GM19467 (cell line): ENCODE measurements at regions not wholly inside any gene's neighbourhood (a gene's known extent, or its start where the extent isn't known, plus 50 kb on each side); places are given as distances from the start of the nearest gene placed in this dataset.
"Not testable (repeated sequence)": the region's sequence is repeated elsewhere in the genome, so short reads cannot be mapped to it uniquely, and the experiment has no call there.

ENCODE experiments used
- ATAC-seq: cut with Tn5 transposase; IDR thresholded peaks from one replicate; pipeline ENCODE4 v1.9.1; 2021; ENCODE audit warnings: mild to moderate bottlenecking, moderate library complexity; ENCODE audit not compliant: unreplicated experiment

- ATAC-seq = no peak
Observed at GRCh38 chr6:141199074-141199473, 933.7 kb upstream of the GJE1 start.

- ATAC-seq = peak; percentile 53
Observed at GRCh38 chr6:141195251-141195832, 937.4 kb upstream of the GJE1 start.

DNA sequence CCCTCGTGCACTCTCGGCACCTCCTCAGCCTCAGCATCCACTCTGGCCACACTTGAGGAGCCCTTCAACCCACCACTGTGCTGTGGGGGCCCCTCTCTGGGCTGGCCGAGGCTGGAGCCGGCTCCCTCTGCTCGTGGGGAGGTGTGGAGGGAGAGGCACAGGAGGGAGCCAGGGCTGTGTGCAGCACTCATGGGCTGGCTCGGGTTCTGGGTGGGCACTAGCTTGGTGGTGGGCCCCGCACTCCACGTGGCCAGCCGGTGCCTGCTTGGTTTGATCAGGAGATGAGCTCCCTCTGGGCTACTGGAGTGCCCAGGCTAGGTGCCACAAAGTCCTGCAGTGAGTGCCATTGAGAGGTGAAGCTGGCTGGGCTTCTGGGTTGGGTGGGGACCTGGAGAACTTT, 949.4 kb upstream of the GJE1 start:
- no peak for ATAC-seq

GRCh38 chr6:141175458-141175857, 957.3 kb upstream of the GJE1 start:
- not testable (repeated sequence) for ATAC-seq

DNA sequence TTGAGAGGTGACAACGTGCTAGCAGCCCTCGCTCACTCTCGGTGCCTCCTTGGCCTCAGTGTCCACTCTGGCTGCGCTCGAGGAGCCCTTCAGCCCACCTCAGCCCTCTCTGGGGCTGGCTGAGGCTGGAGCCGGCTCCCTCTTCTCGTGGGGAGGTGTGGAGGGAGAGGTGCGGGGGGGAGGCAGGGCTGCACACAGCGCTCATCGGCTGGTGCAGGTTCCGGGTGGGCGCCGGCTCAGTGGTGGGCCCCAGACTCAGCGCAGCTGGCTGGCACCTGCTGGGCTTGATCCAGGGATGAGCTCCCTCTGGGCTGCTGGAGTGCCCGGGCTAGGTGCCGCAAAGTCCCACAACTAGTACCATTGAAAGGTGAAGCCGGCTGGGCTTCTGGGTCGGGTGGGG, 957.8 kb upstream of the GJE1 start:
- no peak for ATAC-seq

DNA sequence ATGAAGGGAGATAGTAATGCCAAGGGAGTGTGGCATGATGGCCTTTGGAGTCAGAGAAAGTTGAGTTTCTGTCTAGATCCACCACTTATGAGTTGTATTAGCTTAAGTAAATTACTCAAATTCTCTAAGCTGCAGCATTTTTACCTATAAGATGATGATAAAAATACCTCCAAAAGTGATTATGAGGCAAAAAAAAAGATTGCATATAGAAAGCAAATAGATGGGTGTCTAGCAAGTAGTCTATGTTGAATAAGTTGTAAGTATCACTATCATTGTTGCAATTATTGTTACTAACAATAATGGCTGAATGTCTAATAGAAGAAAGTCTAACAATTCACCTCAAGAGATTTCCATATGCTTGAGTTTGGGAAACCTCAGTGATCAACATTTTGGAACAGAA, 959.2 kb upstream of the GJE1 start:
- ATAC-seq = no peak

GRCh38 chr6:141169419-141169818, 963.3 kb upstream of the GJE1 start:
- no peak for ATAC-seq

GRCh38 chr6:141167945-141168344, 964.8 kb upstream of the GJE1 start:
- no peak for ATAC-seq

- no peak for ATAC-seq
Observed at GRCh38 chr6:141165002-141165665, 967.6 kb upstream of the GJE1 start.

DNA sequence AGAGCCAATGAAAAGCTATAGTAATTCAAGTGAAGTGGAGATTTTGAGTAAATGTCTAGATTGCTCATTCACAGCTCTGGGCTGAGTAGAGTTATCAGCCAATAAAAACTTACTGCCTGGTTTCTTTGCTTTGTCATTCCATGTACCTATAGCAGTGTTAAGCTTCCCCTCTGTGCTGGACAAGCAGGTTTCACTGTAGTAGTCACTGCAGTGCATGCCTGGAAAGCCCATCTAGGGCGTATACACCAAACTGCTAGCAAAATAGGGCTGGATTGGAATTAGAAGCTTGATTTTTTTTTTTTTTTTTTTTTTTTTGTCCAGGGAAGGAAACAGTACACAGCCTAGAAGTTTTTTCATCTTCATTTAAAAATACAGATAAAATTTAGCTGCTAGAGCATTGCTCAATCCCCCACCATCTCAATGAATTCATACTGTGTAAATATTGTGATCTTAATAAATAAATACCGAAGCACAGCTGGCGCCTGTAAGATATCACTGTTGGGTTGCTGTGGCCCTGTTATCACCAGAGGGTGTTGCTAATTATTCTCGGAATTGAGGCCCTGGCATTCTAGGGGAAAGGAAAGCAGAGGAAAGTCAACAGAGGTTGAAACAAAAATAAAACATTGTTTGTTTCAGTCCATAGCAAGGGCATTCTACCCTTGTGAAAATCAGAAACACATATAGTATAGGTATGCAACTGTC, 968.5 kb upstream of the GJE1 start:
- no peak for ATAC-seq

- ATAC-seq = no peak
Observed at GRCh38 chr6:141163107-141163506, 969.6 kb upstream of the GJE1 start.

DNA sequence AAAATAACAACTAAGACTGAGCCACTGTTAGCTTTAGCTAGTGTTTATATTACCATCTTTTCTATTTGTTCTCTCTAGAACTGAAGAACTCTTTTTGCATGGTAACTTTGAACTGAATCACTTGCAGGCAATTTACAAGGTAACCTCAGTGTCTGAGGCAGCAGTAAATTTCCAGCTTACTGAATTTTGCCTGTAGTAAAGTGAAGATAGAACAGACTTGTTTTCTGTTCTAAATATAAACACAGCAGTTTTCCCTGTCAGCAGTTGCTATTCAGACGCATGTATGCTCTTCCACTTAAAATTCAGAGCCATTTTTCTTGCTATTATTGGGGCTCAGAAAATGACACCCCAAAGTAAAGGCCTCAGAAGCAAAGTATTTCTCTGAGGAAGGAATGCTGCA, 974.0 kb upstream of the GJE1 start:
- ATAC-seq = no peak

- ATAC-seq = no peak
Observed at GRCh38 chr6:141153563-141153962, 979.2 kb upstream of the GJE1 start.

GRCh38 chr6:141152951-141153350, 979.8 kb upstream of the GJE1 start:
- no peak for ATAC-seq

DNA sequence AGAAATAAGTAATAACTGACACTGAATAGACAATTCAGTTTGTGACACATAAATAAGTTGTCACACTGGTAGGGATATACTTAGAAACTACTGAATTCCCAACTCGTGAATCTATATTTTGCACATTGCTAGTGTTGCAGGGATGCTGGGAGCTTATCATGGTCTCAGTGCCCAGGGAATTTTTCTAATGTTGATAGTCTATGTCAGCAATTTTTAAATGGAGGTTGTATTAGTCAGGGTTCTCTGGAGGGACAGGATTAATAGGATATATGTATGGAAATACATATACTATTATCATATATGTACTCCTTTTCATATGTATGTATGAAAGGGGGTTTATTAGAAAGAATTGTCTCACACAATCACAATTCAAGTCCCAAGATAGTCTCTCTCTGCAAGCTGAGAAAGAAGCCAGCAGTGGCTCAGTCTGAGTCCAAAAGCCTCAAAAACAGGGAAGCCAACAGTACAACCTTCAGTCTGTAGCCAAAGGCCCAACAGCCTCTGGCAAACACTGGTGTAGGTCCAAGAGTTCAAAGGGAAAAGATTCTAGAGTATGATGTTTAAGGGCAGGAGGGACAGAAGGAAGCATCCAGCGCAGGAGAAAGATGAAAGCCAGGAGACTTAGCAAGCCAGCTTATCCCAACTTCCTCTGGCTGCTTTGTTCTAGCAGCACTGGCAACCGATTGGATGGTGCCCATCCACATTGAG, 980.9 kb upstream of the GJE1 start:
- no peak for ATAC-seq

GRCh38 chr6:141141870-141142269, 990.9 kb upstream of the GJE1 start:
- no peak for ATAC-seq

DNA sequence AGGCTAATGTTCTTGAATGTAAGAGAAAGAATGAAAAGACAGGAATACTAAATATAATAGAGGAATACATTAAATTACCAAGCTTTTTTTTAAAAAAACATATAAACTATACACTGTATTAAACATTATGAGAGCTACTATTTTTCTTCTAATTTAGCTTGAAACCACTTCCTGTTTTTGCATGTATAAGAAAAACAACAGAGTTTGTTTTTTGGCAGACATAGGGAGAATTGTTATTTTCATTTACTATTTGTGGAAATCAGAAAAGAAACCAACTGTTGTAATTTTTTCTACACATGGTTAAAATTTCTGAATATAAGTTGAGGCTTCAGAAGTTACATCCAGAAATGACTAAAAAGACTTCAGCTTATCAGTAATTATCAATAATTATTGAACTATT, 991.8 kb upstream of the GJE1 start:
- no peak for ATAC-seq

DNA sequence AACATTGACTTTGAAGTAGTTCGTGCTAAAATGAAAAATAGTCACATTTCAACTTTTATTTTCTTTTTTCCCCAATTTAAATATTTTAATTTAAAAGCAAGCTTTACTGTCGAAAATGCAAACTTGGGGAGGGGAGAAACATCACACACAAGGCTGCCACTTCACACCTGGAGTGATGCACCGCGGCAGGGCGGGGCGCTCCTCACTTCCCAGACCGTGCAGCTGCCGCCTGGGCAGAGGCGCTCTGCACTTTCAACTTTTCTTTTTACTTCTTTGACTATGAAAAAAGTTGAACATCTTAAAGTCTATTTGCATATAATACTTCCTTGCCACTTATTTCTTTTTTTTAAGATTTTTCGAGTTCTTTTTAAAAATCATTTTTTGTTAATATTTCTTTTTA, 993.3 kb upstream of the GJE1 start:
- no peak for ATAC-seq

DNA sequence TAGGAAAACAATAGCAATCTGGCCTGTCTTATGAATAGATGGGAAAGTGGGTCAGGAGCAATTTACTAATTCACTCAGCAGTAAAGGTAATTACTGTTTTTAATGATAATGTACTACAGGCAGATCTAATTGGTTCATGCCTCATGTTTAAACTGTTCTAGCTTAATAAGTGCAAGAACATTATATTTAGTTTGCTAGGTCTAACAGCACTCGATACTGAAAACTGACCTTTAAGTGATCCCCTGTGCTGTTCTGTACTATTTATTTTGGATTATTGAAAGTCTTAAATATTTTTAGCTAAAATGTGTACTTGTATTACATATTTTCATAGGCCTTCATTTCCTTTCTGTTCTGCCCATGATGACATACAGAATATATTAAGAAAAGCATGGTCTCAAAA, 998.0 kb upstream of the GJE1 start:
- no peak for ATAC-seq

DNA sequence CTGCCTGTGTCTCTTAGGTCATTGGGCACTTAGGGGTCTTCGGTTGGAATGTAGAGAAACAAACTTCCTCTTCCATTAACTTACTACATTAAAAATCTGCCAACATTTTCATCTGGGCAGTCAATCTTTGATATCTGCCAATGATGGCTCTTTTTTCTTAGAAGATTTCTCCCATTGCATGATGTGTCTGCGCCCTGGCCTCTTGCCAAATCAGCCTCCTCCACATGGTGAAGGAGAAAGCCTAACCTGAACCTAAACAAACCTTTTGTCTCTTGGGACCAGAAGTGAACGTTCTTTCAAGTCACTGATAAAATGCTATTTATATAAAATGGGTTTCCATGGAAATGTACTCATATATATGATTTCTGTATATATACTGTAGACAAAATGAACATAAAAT, 998.9 kb upstream of the GJE1 start:
- no peak for ATAC-seq

- no peak for ATAC-seq
Observed at GRCh38 chr6:141133346-141133745, 999.4 kb upstream of the GJE1 start.

DNA sequence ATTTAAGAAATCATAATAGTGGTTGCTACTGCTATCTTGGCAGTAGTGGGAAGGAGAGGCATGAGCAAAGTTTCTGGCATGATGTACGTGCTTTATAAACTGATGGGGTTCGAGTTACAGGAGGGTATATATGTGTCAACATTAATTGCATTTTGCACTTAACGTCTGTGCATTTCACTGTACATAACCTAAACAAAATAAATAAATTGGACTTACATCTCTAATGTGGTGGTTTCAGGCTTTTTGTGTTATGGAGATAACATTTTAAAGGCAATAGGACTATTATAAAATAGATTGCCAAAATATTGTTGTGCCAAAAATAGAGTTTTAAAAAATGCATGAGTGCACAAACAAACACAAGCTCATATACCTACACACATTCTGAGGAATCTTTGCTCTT, 1001.1 kb upstream of the GJE1 start:
- ATAC-seq = no peak
